ENCODE measurements at regions not wholly inside any gene's neighbourhood (a gene's known extent, or its start where the extent isn't known, plus 50 kb on each side); places are given as distances from the start of the nearest gene placed in this dataset.
"Not testable (repeated sequence)": the region's sequence is repeated elsewhere in the genome, so short reads cannot be mapped to it uniquely, and the experiment has no call there.

DNA sequence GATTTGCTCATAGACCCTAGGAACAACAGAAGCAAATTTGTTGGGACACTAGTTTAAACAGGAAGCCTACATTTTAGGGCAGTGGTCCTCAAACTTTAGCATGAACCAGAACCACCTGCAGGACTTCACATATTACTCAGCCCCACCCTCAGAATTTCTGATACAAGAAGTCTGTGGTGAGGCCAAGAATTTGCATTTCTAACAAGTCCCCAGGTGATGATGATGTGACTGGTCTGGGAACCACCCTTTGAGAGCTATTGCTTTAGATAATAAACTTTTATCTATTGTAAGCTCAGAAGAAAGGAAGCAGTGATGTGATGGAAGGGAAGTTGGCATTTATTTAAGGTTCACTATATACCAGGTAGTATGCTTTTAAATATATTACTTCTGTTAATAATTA, 194.0 kb downstream of the FAM181B start:
- ChIA-PET POLR2A (no interaction called here), CTCF (no interaction called here)

DNA sequence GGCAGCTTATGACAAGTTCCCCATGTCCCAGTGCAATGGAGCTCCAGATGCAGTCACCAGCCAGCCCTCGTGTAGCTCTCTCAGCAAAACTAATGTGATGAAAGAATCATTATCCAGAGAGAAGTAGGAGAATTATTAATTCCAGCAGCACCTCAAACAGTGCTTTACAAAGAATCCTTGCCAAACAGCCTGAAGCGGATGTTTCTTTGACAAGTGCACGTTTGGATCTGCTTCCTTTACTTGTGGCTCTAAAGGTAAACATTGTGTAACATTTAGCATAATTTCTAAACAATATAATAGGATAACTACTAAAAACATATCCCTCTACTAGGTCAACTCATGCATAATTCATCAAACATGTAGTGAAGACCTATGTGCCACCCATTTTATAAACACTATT, 197.0 kb downstream of the FAM181B start:
- POLR2A ChIA-PET = no interaction called here
- CTCF ChIA-PET = no interaction called here

DNA sequence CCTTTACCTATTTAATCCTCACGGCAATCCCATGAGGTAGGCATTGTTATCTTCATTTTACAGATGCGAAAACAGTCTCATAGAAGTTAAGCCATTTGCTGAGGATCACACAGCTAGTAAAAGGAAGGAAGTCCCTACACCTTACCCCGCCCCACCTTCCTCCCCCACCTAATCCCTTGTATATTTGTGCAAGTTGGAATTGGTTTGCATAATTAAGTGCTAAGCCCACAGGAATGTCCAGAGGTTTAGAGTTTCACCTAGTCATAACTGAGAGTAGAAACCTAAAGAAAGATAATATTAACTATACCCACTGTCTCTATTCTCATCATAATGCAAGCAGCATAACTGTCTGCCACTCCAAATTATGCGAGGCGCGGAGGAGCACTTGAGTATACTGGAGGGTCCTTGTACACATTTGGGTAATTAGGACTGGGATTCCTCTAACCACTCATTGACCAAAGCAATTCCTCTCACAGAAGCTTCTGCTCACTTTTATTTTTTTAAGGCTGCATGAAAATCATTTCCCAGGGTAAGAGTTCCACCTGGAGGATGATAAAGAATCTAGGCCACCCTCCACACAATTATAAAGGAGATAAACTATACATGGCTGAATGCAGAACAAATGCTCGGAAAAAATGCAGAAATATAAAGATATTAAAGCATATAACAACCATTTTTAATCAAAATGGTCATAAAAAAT, 199.9 kb downstream of the FAM181B start:
- CTCF ChIA-PET = no interaction called here
- POLR2A ChIA-PET = no interaction called here

DNA sequence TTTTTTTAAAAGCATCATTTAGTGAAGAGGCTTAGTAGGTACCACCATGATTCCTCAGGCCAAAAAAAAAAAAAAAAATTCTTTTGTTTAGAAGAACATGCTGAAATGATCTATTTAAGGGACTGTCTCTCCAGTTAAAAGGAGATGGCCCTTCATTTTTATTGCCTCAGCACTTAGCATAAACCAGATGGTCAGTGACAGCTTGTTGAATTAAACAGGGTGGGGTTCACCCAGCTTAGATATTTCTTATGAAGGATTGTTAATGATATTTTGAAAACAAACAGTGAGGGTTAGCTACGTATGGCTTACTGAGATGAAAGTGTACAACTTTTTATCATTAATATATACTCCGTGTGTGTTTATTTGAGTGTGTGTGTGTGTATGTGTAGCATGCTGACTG, 203.7 kb downstream of the FAM181B start:
- CTCF ChIA-PET = no interaction called here

DNA sequence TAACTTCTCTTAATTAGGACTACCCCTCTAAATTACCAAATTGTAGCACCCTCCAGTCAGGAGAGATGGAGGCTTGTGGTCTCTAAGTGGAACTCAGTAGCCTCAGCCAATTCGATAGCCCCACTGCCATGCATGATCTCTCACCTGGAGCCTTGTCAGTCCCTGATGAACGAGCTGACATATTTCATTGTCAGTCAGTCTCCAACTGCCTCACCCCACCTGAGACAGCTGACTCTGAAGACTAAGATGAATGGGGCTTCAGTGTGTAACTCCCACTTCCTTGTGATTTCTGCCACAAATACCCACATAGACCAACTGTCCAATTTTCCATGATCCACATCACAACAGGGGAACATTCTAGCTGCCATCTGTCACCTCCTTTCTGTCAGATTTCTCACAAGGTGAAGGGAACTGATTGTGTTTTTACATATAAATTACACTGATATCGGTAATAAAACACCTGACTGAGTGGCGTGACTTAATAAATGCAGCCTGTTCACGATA, 206.5 kb downstream of the FAM181B start:
- CTCF ChIA-PET = no interaction called here
- POLR2A ChIA-PET = no interaction called here

More for the DNA sequence above, 203.7 kb downstream of the FAM181B start:
- POLR2A ChIA-PET = no interaction called here

DNA sequence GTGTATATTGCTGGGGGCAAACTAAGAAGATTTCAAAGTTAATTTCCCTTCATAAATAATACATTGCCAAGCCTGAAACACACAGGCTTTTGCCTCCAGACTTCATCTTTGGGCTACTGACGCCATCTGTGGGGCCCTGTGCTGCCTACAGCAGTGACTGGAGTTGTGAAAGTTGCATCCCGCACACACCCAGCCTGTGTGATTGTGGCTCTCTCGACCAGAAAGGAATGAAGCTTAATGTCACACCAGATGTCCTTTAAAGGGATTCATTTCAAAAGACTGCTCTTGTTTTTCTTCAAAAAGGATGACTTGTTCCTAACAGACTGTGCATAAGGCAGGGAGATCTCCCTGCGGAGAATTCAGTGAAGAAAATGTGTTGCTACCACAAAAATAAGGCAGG, 210.5 kb downstream of the FAM181B start:
- ChIA-PET POLR2A (no interaction called here), CTCF (interaction anchor here (0.7 kb wide), 1 partner anchor 660 kb away, joined by 6 read pairs; no protein-coding TSS in a partner anchor)

DNA sequence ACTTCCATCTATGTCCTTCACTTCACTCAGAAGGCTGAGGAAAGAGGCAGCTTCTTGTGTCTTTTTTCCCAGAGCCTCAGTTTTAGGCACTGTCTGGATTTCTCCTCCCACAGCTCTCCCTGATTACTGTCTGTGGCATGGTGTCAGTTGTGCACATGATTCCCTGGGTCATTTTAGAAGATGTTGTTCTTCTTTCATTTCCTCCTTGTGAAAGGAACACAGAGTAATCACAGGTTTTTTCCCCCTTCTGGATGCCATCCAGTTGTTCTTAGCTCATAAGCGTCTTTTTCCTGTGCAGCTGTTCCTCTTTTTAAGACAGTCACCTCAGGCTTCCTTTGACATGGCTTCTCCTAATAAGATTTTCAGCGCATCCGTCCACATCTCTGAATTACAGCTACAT, 212.2 kb downstream of the FAM181B start:
- CTCF ChIA-PET = no interaction called here
- POLR2A ChIA-PET = no interaction called here

DNA sequence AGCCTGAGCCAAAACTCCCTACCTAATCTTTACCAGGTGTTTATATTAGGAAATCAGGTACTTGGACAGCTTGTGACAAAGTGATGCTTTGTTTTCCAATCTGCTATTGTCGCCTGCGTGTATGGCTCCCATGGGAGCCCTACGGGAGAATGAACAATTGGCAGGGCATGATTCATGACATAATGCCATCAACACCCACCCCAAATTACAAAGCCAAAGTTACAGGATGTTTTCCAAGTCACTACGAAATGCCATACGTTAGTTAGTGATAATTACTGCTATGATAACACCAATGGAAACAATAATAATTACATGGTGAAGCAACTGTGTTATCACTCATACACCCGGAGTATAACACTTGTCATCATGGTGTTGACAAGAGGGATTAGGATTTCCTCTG, 226.4 kb downstream of the FAM181B start:
- ChIA-PET CTCF (no interaction called here), POLR2A (no interaction called here)

DNA sequence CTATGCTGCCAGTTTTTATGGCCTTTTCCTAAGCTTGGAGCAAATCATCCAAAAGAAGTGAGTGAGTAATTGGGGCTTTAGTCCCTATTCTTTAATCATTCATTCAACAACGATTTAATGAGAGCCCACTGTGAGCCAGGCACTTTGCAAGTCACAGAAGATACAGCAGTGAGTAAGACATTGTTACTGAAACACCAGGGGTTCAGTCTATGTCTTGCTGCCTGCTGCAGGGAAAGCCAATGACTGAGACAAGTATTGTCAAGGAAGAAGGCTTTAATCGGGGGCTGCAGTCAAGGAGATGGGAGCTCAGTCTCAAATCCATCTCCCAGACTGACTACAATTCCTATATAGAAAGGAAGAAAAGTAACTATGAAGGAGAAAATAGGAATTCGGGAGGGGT, 228.3 kb downstream of the FAM181B start:
- ChIA-PET POLR2A (no interaction called here), CTCF (no interaction called here)

DNA sequence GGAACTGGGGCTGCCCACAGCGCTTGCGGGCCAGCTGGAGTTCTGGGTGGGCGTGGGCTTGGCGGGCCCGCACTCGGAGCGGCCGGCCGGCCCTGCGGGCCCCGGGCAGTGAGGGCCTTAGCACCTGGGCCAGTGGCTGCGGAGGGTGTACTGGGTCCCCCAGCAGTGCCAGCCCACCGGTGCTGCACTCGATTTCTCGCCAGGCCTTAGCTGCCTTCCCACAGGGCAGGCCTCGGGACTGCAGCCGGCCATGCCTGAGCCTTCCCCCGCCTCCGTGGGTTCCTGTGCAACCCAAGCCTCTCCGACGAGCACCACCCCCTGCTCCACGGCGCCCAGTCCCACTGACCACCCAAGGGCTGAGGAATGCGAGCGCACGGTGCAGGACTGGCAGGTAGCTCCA, 232.5 kb downstream of the FAM181B start:
- POLR2A ChIA-PET, CTCF ChIA-PET: not testable (repeated sequence)

DNA sequence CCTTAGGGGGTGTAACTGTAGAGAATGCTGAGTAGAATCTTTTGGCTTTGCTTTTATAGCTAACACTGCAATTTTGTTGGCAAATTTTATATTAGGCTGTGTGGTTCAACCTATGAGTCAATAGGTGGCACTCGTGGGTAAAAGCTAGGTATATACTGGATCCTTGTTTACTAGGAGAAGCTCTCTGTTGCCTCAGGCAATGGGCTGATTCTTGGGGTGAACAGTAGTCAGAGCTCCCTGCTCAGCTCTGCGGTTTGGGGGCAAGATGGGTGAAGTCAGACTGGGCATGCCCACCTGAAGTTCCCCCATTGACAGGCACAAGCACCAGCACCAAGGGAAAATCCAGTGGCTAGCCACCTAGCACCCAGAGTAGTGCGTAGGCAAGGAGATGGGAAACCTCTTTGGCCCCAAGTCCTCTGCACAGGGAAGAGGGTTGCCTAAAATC, 238.7 kb downstream of the FAM181B start:
- ChIA-PET CTCF (no interaction called here), POLR2A (no interaction called here)

DNA sequence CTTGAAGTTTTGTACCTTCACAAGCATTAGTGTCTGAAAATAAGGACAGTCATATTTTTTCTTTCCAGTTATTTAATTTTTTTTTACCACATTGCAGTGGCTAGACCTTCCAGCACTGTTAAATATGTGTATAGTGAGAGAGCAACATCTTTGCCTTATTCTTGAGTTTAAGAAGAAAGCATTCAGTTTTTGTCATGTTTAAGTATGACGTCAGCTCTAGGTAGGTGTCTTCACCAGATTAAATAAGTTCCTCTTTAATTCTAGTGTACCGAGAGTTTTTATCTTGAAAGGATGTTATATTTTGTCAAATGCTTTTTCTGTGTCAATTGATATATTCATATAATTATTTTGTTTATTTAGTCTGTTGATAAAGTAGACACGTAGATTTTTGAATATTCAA, 258.8 kb downstream of the FAM181B start:
- POLR2A ChIA-PET = no interaction called here
- CTCF ChIA-PET = no interaction called here

DNA sequence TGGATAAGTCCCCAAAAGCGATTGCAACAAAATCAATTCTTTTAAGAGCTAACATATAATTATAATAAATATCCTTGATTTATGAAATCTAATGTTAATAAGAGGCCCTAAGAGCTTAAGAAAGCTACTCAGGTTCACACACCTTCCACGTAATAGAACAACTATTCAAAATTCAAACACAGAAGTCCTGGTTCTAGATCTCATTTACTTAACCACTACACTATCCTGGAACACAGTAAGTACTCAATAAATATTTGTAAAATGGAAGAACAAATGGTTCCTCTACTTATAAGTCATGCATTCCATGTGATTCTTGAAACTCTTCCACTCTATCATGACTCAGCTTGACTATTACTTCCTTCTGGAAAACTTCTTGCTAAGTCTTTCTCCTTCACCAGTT, 268.2 kb downstream of the FAM181B start:
- POLR2A ChIA-PET = no interaction called here
- CTCF ChIA-PET = no interaction called here

DNA sequence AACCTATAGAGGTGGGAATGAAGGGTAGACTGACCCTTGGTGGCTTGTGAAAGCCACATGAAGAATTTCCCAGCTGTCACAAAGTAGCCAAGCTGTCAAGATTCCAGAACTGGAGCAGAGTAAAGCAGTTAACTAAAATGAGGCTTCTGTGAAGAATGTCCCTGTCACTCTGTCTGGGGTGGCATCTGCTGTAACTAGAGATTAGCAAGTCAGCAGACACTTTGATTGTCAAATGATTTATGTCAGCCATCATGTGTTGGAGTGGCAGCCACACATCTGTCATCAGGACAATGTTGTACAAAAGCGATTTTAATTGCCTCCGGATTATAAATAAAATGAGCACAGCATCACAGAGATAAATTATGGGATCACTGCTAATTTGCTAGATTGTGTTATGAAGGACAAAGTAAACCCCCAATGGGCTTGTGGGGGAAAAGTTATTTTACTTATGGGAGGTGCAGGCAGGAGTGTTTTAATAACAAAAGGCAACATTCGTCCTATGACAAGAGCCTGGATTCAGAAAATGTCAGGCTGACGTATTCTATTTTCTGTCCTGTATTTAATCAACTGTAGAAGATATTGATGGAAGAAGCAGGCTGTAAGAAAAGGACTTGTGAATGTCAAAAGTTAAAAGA, 270.9 kb downstream of the FAM181B start:
- ChIA-PET CTCF (no interaction called here), POLR2A (no interaction called here)

DNA sequence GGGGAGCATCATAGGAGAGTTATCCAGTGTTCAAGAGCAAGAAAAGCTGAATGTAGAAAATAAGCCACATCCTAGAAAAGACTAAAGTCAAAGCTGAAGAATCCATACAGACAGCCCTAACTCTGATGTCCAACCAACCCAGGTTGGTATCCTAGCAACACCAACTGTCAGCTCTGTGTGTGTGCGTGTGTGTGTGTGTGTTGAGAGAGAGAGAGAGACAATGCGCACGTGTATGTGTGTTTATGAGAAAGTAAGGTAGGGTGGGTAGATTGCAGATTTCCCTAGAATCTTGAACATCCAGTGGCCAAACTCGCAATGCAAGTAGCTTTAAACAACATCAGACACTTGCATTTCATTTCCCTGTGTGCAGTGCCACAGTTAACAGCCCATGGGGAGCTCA, 274.9 kb downstream of the FAM181B start:
- POLR2A ChIA-PET = no interaction called here
- CTCF ChIA-PET = no interaction called here

DNA sequence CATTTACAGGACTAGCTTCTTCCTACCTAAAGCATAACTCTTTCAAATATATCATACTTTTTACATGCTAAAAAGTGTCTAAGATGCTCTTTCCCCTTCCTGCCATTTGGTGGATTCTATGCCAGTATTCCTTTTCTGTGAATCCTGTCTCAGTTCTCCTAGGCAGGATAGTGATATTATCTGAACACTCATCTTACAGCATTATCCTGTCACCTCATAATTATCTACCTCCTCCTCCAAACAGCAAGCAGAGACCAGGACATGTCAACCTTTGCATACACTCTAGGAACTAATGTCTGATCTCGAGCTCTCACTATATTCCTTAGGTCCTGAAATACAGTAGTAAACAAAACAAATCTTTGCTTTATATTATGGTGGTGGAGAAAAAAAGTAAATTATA, 275.5 kb downstream of the FAM181B start:
- CTCF ChIA-PET = no interaction called here
- POLR2A ChIA-PET = no interaction called here

DNA sequence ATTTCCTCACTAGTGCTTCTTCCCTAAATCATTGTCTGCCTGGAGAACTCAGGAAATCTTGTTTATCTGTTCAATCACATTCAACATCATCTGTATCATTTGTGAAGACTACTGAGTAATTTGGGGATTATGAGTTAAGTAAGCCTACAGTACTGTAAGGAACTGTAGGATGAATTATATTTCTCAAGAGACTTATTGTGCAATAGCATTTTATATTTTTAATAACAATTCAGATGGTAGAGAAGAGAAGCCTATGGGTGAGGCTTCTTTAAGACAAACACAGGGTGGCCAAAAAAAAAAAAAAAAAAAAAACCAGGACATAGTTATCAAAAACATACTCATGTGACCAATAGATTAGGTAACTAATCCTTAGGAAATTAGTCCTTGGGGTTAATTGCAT, 282.7 kb downstream of the FAM181B start:
- CTCF ChIA-PET = no interaction called here
- POLR2A ChIA-PET = no interaction called here

DNA sequence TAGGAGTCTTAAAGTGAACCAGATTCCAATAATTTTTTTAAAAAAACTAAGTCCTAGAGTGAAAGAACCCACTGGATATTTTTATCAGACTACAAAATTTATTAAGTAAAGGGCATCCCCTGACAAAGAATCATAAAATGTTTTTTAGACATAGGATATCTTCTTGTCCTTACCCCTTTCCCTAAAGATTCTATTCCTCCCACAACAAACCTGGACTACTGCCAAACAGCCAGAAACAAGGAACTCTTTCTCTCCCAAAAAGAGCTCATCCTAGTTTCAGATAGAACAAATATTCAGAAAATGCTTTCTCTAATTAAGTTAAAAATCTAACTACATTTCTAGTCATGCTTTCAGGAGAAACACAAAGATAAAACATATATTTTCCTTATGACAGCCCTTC, 327.1 kb downstream of the FAM181B start:
- POLR2A ChIA-PET = no interaction called here
- CTCF ChIA-PET = no interaction called here

DNA sequence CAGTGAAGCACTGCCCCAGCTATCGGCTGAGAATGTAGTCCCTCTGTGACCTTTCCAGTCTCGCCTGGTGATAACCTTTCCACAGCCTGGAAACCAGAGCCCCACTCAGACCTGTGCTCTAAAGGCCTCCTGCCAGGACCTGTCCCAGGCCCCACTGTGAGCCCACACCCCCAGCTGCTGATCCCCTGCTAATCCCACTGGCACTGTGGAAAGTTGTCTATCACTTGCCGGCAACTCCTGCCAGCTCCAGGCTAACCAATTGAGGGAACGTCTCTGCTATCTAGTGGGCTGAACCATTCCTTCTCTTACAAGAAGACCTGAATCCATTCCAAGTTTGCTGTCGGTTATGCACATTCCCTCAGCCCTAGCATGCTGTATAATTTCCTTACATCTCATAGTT, 328.2 kb downstream of the FAM181B start:
- CTCF ChIA-PET = no interaction called here
- POLR2A ChIA-PET = no interaction called here

DNA sequence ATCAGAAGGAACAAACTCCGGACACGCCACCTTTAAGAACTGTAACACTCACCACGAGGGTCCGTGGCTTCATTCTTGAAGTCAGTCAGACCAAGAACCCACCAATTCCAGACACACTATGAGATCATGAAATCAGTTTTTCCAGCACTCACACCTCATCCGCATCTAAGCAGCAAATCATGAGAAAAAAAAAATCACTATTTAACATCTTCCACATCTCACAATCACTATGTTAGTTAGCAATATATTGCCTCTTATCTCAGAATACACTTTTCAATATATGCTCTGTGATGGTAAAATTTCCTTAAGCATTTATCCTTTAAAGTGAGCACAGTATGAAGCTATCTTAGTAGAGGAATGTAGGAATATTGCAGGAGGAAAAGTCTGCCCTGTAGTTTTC, 328.7 kb downstream of the FAM181B start:
- POLR2A ChIA-PET = no interaction called here
- CTCF ChIA-PET = no interaction called here

DNA sequence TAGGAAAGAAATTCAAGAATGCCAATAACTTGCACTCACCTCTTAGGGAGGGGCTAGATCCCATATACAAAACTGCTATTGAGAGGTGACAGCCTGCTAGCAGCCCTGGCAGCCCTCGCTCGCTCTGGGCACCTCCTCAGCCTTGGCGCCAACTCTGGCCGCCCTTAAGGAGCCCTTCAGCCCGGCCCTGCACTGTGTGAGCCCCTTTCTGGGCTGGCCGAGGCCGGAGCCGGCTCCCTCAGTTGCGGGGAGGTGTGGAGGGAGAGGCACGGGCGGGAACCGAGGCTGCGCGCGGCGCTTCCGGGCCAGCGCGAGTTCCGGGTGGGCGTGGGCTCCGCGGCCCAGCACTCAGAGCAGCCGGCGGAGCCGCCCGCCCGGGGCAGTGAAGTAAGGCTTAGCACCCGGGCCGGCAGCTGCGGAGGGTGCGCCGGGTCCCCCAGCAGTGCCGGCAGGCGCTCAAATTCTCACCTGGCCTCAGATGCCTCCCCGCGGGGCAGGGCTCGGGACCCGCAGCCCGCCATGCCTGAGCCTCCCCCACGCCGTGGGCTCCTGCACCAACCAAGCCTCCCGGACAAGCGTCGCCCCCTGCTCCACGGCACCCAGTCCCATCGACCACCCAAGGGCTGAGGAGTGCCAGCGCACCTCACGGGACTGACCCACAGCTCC, 329.9 kb downstream of the FAM181B start:
- ChIA-PET CTCF (no interaction called here), POLR2A (no interaction called here)
